Gastrocnemius medialis (tissue), 4 donors: ENCODE measurements at regions not wholly inside any gene's neighbourhood (a gene's known extent, or its start where the extent isn't known, plus 50 kb on each side); places are given as distances from the start of the nearest gene placed in this dataset.

Experiments
- ATAC-seq, 2 donors: fragments of 150-250 bp; one replicate each; pipeline ENCODE4 v1.9.1; 2016
- DNase-seq, 2 donors: peaks; one replicate each; pipeline ENCODE4 v3.0.0-alpha.2; 2019
- H3K27ac ChIP-seq, 4 donors: fragments of 200-600 bp; sonication (generic); 1 replicate in 1 of 4; 2 replicates in 3 of 4; pipeline ENCODE4 v1.5.1; 2016 to 2018; ENCODE audit warnings: mild to moderate bottlenecking in 2 of 4, moderate library complexity in 1 of 4
- H3K27me3 ChIP-seq, 3 donors: fragments of 200-600 bp; sonication (generic) in 2 of 3; 1 replicate in 1 of 3; 2 replicates in 2 of 3; pipeline versions ENCODE4 v1.5.1 to v1.6.0; 2016 to 2019; ENCODE audit warnings: mild to moderate bottlenecking in 1 of 3, moderate library complexity in 1 of 3
- H3K36me3 ChIP-seq, 2 donors: fragments of 200-600 bp; sonication (generic) in 1 of 2; one replicate each; pipeline ENCODE4 v1.5.1; 2017 to 2018
- H3K4me1 ChIP-seq, 2 donors: fragments of 200-600 bp; sonication (generic) in 1 of 2; one replicate each; pipeline ENCODE4 v1.5.1; 2016 to 2017; ENCODE audit warnings: mild to moderate bottlenecking in 2 of 2
- H3K4me3 ChIP-seq, 4 donors: fragments of 200-600 bp; sonication (generic) in 3 of 4; 1 replicate in 1 of 4; 2 replicates in 3 of 4; pipeline ENCODE4 v1.5.1; 2016 to 2019; ENCODE audit warnings: mild to moderate bottlenecking in 2 of 4
- H3K9me3 ChIP-seq, 3 donors: fragments of 200-600 bp; sonication (generic) in 2 of 3; 1 replicate in 1 of 3; 2 replicates in 2 of 3; pipeline ENCODE4 v1.5.1; 2016 to 2019
- POLR2A ChIP-seq, 2 donors: fragments of 450-650 bp; IDR thresholded peaks; one replicate each; pipeline ENCODE4 v1.6.1; 2017; ENCODE audit warnings: antibody characterized with exemption in 2 of 2, mild to moderate bottlenecking in 2 of 2, moderate library complexity in 2 of 2
- in situ Hi-C, 4 donors: fragments of 200-750 bp; cut with MboI; loops; one replicate each; pipeline versions ENCODE4 v1.15.0 to v1.8.0; 2017; ENCODE audit warnings: low sequenced_read_pairs in 4 of 4
- intact Hi-C: fragments of 100-400 bp; cut with DNase I; formaldehyde crosslinking; loops from one replicate; pipeline ENCODE4 v1.15.1; 2023; ENCODE audit warnings: low total_unique reads
- TF ChIP-seq, protein P1 (sequence below), 5 experiments: fragments of 450-650 bp in 3 of 5; fragments of 200-600 bp in 2 of 5; sonication (generic) in 2 of 5; IDR thresholded peaks in 4 of 5; conservative IDR thresholded peaks in 1 of 5; 1 replicate in 4 of 5; 2 replicates in 1 of 5; pipeline ENCODE4 v1.5.1; 2016 to 2019; ENCODE audit warnings: antibody characterized with exemption in 5 of 5, mild to moderate bottlenecking in 3 of 5, moderate library complexity in 3 of 5

DNA sequence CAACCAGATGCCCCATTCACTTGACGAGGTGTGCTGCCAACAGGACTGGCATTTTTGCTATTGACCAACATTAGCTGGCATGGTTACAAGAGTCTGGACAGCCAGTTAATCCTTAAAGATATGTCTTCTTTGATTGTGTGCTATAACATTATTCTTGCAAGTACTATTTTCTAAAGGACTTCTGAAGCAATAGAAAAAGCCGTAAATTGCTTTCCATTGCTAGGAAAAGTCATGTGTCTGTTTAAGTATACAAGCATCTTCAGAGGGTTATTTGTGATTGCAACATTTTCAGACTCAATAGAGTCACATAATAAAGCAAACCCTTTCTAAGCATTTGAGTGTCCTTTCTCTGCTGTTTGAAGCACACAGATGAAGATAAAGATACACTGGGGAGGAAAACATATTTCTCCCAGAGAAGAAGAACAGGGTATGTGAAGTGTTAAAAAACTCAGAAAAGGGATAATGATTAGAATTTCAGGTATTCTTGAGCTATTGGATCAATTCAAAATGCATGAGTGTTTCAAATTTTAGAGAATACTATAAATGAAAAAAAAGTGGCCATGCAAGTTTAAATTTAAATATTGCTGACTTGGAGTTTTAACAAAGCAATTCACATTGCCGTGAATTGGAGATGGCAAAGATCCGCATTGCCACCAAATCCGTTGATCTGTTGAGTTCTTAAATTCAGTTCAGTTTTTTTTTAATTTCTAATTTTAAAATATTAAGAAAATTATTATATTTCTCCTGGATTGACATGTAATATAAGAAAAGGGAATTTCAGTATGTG lies 191.7 kb upstream of the MAP3K7 start:
- in situ Hi-C loops = no loop called here
- no peaks in the 10 kb centered on the region for H3K9me3 ChIP-seq
- TF ChIP-seq, protein P1, sequence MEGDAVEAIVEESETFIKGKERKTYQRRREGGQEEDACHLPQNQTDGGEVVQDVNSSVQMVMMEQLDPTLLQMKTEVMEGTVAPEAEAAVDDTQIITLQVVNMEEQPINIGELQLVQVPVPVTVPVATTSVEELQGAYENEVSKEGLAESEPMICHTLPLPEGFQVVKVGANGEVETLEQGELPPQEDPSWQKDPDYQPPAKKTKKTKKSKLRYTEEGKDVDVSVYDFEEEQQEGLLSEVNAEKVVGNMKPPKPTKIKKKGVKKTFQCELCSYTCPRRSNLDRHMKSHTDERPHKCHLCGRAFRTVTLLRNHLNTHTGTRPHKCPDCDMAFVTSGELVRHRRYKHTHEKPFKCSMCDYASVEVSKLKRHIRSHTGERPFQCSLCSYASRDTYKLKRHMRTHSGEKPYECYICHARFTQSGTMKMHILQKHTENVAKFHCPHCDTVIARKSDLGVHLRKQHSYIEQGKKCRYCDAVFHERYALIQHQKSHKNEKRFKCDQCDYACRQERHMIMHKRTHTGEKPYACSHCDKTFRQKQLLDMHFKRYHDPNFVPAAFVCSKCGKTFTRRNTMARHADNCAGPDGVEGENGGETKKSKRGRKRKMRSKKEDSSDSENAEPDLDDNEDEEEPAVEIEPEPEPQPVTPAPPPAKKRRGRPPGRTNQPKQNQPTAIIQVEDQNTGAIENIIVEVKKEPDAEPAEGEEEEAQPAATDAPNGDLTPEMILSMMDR (IDR thresholded peaks at IDR 0.05 in 4 of 5, conservative IDR thresholded peaks at IDR 0.05 in 1 of 5) = no peak
- TF ChIP-seq POLR2A (IDR thresholded peaks at IDR 0.05) = no peak
- H3K27ac ChIP-seq = no peak overlapping the region
- no peaks in the 10 kb centered on the region for H3K27me3 ChIP-seq
- DNase-seq (no peak), ATAC-seq (no peak)
- no peaks in the 10 kb centered on the region for H3K36me3 ChIP-seq
- intact Hi-C loops = no loop called here
- no peak overlapping the region for H3K4me3 ChIP-seq
- H3K4me1 ChIP-seq = no peaks in the 10 kb centered on the region

DNA sequence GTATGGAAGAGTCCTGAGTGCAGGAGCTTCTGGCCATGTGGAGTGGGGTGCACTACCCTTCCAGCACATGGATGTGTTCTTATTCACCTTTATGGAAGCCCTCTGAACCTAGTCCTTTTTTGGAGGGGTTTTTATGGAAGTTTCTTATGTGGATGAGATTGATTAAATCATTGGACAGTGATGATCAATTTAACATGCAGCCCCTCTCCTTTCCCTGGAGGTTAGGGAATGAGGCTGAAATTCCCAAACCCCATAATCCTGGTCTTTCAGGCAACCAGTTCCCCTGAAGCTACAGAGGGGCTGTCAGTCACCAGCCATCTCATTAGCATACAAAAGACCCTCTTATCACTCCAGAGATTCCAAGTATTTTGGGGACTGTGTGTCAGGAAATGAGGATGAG lies 183.9 kb upstream of the MAP3K7 start:
- ATAC-seq = no peak
- intact Hi-C loops = no loop called here
- DNase-seq = no peak
- H3K4me1 ChIP-seq = no peaks in the 10 kb centered on the region
- TF ChIP-seq POLR2A (IDR thresholded peaks at IDR 0.05) = no peak
- TF ChIP-seq, protein P1 (IDR thresholded peaks at IDR 0.05 in 4 of 5, conservative IDR thresholded peaks at IDR 0.05 in 1 of 5) = no peak
- no peaks in the 10 kb centered on the region for H3K9me3 ChIP-seq
- in situ Hi-C loops = no loop called here
- H3K27ac ChIP-seq = no peak overlapping the region
- H3K4me3 ChIP-seq = no peak overlapping the region
- H3K36me3 ChIP-seq = no peaks in the 10 kb centered on the region
- H3K27me3 ChIP-seq = no peaks in the 10 kb centered on the region

DNA sequence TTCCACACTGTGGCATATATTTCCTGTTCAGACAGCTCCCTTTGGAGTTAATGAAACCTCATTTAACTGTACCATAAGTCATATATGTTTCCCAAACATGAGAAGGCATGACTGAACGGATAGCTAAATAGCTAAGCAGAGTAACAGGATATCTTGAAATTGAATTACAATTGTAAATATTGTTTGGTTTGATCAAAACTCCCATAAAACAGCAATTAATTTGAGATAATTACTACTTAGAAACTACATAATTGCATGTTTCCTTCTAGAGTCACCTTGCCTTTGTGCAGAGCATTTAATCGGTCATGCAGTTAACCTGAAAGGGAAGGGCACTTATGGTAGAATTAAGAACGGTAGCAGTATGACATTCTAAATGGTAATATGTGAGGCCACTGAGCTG lies 179.0 kb upstream of the MAP3K7 start:
- in situ Hi-C loops = no loop called here
- H3K27me3 ChIP-seq = no peaks in the 10 kb centered on the region

DNA sequence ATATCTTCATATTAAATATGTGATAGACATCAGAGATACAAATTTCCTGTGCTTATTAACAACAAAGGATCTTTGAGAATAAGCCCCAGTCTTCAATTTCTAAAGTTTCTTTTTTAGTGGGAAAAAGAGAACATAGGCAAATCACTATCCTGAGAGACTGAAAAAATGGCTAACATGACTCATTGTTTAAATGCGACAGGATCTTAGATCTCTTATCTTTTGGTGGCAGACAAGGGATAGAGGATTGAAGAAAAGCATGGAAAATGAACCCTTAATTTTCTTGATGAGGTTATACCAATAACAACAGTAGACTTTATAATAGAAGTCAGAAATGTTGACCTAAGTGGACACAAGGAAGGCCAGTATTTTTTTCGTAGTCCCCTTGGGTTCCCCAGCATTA lies 178.6 kb upstream of the MAP3K7 start:
- Histone ChIP-seq H3K4me3 (no peak overlapping the region), H3K36me3 (no peaks in the 10 kb centered on the region), H3K27ac (no peak overlapping the region), H3K9me3 (no peaks in the 10 kb centered on the region), H3K27me3 (no peaks in the 10 kb centered on the region), H3K4me1 (no peaks in the 10 kb centered on the region)
- in situ Hi-C loops = no loop called here
- intact Hi-C loops = no loop called here
- no peak for DNase-seq
- TF ChIP-seq POLR2A (IDR thresholded peaks at IDR 0.05) = no peak
- TF ChIP-seq, protein P1 (IDR thresholded peaks at IDR 0.05 in 4 of 5, conservative IDR thresholded peaks at IDR 0.05 in 1 of 5) = no peak
- no peak for ATAC-seq

More for the DNA sequence above, 179.0 kb upstream of the MAP3K7 start:
- Histone ChIP-seq H3K4me1 (no peaks in the 10 kb centered on the region), H3K27ac (no peak overlapping the region), H3K9me3 (no peaks in the 10 kb centered on the region), H3K36me3 (no peaks in the 10 kb centered on the region), H3K4me3 (no peak overlapping the region)
- intact Hi-C loops = no loop called here
- ATAC-seq (no peak), DNase-seq (no peak)
- no peak for TF ChIP-seq POLR2A (IDR thresholded peaks at IDR 0.05)

DNA sequence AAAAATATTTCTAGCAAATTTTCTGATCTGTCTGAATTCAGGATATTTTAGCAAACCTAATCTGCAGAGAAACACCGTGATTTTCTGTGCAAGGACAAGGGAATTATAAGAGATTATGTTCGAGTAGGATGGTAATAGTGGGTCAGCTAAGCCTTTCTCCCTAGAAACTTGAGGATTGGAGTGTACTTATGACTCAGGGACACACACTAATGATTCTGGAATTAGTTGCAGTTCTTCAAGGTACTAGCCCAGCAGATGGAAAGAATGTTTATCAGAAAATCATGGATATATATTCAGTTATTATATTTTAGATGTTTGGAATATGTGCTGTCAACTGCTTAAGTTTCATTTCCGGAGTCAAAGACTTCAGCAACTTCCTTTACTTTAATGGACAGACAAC lies 177.1 kb upstream of the MAP3K7 start:
- TF ChIP-seq, protein P1 (IDR thresholded peaks at IDR 0.05 in 4 of 5, conservative IDR thresholded peaks at IDR 0.05 in 1 of 5) = no peak
- TF ChIP-seq POLR2A (IDR thresholded peaks at IDR 0.05) = no peak
- no peak overlapping the region for H3K4me3 ChIP-seq
- H3K27me3 ChIP-seq = no peaks in the 10 kb centered on the region
- H3K4me1 ChIP-seq = no peaks in the 10 kb centered on the region
- in situ Hi-C loops = no loop called here
- ATAC-seq (no peak), DNase-seq (no peak)
- no peaks in the 10 kb centered on the region for H3K36me3 ChIP-seq
- no peak overlapping the region for H3K27ac ChIP-seq
- no peaks in the 10 kb centered on the region for H3K9me3 ChIP-seq
- intact Hi-C loops = no loop called here
